B cell (primary cell): ENCODE measurements at regions not wholly inside any gene's neighbourhood (a gene's known extent, or its start where the extent isn't known, plus 50 kb on each side); places are given as distances from the start of the nearest gene placed in this dataset.

Experiments
- ATAC-seq: fragments of 200-7000 bp; cut with Tn5 transposase; one replicate; pipeline ENCODE4 v1.10.0; 2021; ENCODE audit warnings: low read depth, mild to moderate bottlenecking, moderate number of reproducible peaks, moderate library complexity
- CTCF ChIA-PET: fragments of 350-600 bp; sonication (Branson Sonifier 250); formaldehyde crosslinking; loops from one replicate; lab custom pipeline; 2021; ENCODE audit warnings: antibody characterized with exemption, inconsistent platforms; lab: Charles Lee
- POLR2A ChIA-PET: fragments of 350-600 bp; sonication (Branson Sonifier 250); formaldehyde crosslinking; loops from one replicate; lab custom pipeline; 2021; ENCODE audit warnings: antibody characterized with exemption; lab: Charles Lee
- DNase-seq: peaks from one replicate; pipeline ENCODE4 v3.0.0; 2013
- H2AFZ ChIP-seq: 2 replicates; pipeline ENCODE4 v1.6.1; 2012; ENCODE audit warnings: mild to moderate bottlenecking, low read depth, low read length; ENCODE audit not compliant: insufficient read depth, poor library complexity, severe bottlenecking
- H3K27ac ChIP-seq, 2 donors: 1 replicate in 1 of 2; 2 replicates in 1 of 2; pipeline ENCODE4 v1.5.1; 2012 to 2013; ENCODE audit warnings: low read length in 2 of 2, mild to moderate bottlenecking in 2 of 2, moderate library complexity in 1 of 2
- H3K27me3 ChIP-seq, 4 experiments: fragments of 200-600 bp in 1 of 4; sonication (generic) in 1 of 4; replicated peaks in 1 of 4; 1 replicate in 2 of 4; 2 replicates in 2 of 4; pipeline versions ENCODE4 v1.6.1 to v1.7.0; 2013 to 2016; ENCODE audit warnings: low read length in 3 of 4, mild to moderate bottlenecking in 2 of 4, mixed read lengths in 1 of 4, moderate library complexity in 1 of 4; ENCODE audit not compliant: insufficient read depth in 4 of 4, control insufficient read depth in 3 of 4; ENCODE audit errors: control extremely low read depth in 1 of 4
- H3K36me3 ChIP-seq, 2 experiments: replicated peaks in 1 of 2; 1 replicate in 1 of 2; 2 replicates in 1 of 2; pipeline versions ENCODE4 v1.6.1 to v1.7.1; 2013; ENCODE audit warnings: low read length in 1 of 2; ENCODE audit not compliant: insufficient read depth in 2 of 2, control insufficient read depth in 1 of 2; ENCODE audit errors: control extremely low read depth in 1 of 2, extremely low read depth in 1 of 2
- H3K4me1 ChIP-seq, 2 donors: fragments of 200-600 bp in 1 of 2; sonication (generic) in 1 of 2; 1 replicate in 1 of 2; 2 replicates in 1 of 2; pipeline versions ENCODE4 v1.5.1 to v1.6.1; 2013 to 2017; ENCODE audit warnings: low read length in 2 of 2; ENCODE audit not compliant: control insufficient read depth in 2 of 2, insufficient read depth in 2 of 2
- H3K4me2 ChIP-seq: replicated peaks from 2 replicates; pipeline ENCODE3; 2012; ENCODE audit warnings: mild to moderate bottlenecking, low read depth, low read length; ENCODE audit not compliant: poor library complexity, severe bottlenecking
- H3K4me3 ChIP-seq, 5 experiments: fragments of 200-600 bp in 1 of 5; sonication (generic) in 1 of 5; 1 replicate in 3 of 5; 2 replicates in 2 of 5; pipeline versions ENCODE4 v1.5.1 to v1.7.0; 2011 to 2016; ENCODE audit warnings: low read length in 4 of 5, mild to moderate bottlenecking in 4 of 5, low read depth in 2 of 5, control low read depth in 1 of 5, moderate library complexity in 1 of 5; ENCODE audit not compliant: insufficient read depth in 1 of 5; ENCODE audit errors: control extremely low read depth in 1 of 5, extremely low read depth in 1 of 5
- H3K79me2 ChIP-seq: fragments of 200-600 bp; sonication (generic); one replicate; pipeline ENCODE4 v1.6.0; 2016; ENCODE audit warnings: low read length; ENCODE audit not compliant: control insufficient read depth, insufficient read depth
- H3K9ac ChIP-seq: fragments of 200-600 bp; sonication (generic); 2 replicates; pipeline ENCODE4 v1.6.1; 2017; ENCODE audit warnings: mild to moderate bottlenecking, low read length, moderate library complexity
- H3K9me3 ChIP-seq, 3 donors: one replicate each; pipeline versions ENCODE4 v1.6.1 to v1.7.1; 2013; ENCODE audit warnings: low read length in 2 of 3; ENCODE audit not compliant: control insufficient read depth in 2 of 3, insufficient read depth in 1 of 3; ENCODE audit errors: control extremely low read depth in 1 of 3
- H4K20me1 ChIP-seq: 2 replicates; pipeline ENCODE4 v1.6.0; 2012; ENCODE audit warnings: mild to moderate bottlenecking, low read length; ENCODE audit not compliant: insufficient read depth, control insufficient read depth, poor library complexity, severe bottlenecking
- H3K27ac Mint-ChIP-seq: one replicate; pipeline ENCODE4 v1.8.0; 2021; ENCODE audit warnings: mixed read lengths
- H3K27me3 Mint-ChIP-seq: one replicate; pipeline ENCODE4 v1.8.0; 2021; ENCODE audit warnings: mixed read lengths
- H3K4me1 Mint-ChIP-seq: one replicate; pipeline ENCODE4 v1.8.0; 2021; ENCODE audit warnings: mixed read lengths
- H3K4me3 Mint-ChIP-seq: one replicate; pipeline ENCODE4 v1.8.0; 2021; ENCODE audit warnings: mixed read lengths
- H3K9me3 Mint-ChIP-seq: one replicate; pipeline ENCODE4 v1.8.0; 2022; ENCODE audit warnings: mixed read lengths; ENCODE audit not compliant: insufficient read depth
- CTCF ChIP-seq: fragments of 200-600 bp; IDR thresholded peaks from one replicate; pipeline ENCODE4 v1.8.0; 2022; ENCODE audit warnings: antibody characterized with exemption, mild to moderate bottlenecking
- EZH2 ChIP-seq: IDR thresholded peaks from 2 replicates; pipeline ENCODE4 v1.6.1; 2012; ENCODE audit warnings: borderline replicate concordance, low read depth, mild to moderate bottlenecking, moderate library complexity, low read length; ENCODE audit not compliant: insufficient read depth, poor library complexity, severe bottlenecking
- WGBS: methylation state at CpG from one replicate; pipeline ENCODE4 v1.1.5; 2013; ENCODE audit warnings: missing lambda C conversion rate; ENCODE audit not compliant: insufficient coverage; 5-methylcytosine and 5-hydroxymethylcytosine counted together
- intact Hi-C: fragments of 100-400 bp; cut with micrococcal nuclease; formaldehyde crosslinking; loops from one replicate; pipeline ENCODE4 v1.10.0; 2022

GRCh38 chr14:94998110-94998509, 159.2 kb downstream of the DICER1 start:
- no CpG with 5 or more reads among the region's 2 CpGs for WGBS
- Histone ChIP-seq H3K27ac (no peak overlapping the region), H3K4me1 (no peaks in the 10 kb centered on the region), H3K36me3 (no peaks in the 10 kb centered on the region), H3K79me2 (no peaks in the 10 kb centered on the region), H3K27me3 (peaks cover 0 to 12% (median 5%) of the 10 kb centered on the region in 4 experiments), H2AFZ (no peak overlapping the region), H3K4me3 (no peak overlapping the region), H4K20me1 (no peaks in the 10 kb centered on the region), H3K9ac (no peak overlapping the region), H3K4me2 (no peak overlapping the region), H3K9me3 (peaks cover 0 to 1% (median 0%) of the 10 kb centered on the region in 3 donors)
- Mint-ChIP-seq H3K9me3 (no peaks in the 10 kb centered on the region), H3K4me1 (no peaks in the 10 kb centered on the region), H3K4me3 (no peak overlapping the region), H3K27ac (no peak overlapping the region), H3K27me3 (peaks cover 41% of the 10 kb centered on the region)
- no peak for DNase-seq
- CTCF ChIA-PET = no interaction called here
- POLR2A ChIA-PET = no interaction called here
- ATAC-seq = no peak
- intact Hi-C loops = no loop called here
- TF ChIP-seq CTCF = no peak
- no peak for TF ChIP-seq EZH2

- H3K27ac Mint-ChIP-seq = no peak overlapping the region
- Histone ChIP-seq H3K4me3 (no peak overlapping the region), H3K27ac (no peak overlapping the region), H3K9me3 (no peaks in the 10 kb centered on the region), H3K36me3 (no peaks in the 10 kb centered on the region), H3K4me1 (no peaks in the 10 kb centered on the region), H3K9ac (no peak overlapping the region), H3K27me3 (peaks cover 0 to 15% (median 5%) of the 10 kb centered on the region in 4 experiments), H4K20me1 (no peaks in the 10 kb centered on the region), H2AFZ (no peak overlapping the region), H3K4me2 (no peak overlapping the region), H3K79me2 (no peaks in the 10 kb centered on the region)
- CTCF ChIA-PET = no interaction called here
- ATAC-seq (no peak), DNase-seq (no peak)
- no peak overlapping the region for H3K4me3 Mint-ChIP-seq
- POLR2A ChIA-PET = no interaction called here
- H3K27me3 Mint-ChIP-seq = peaks cover 45% of the 10 kb centered on the region
- WGBS = 98% methylated on average over 7 of the region's 10 CpGs
- TF ChIP-seq CTCF (no peak), EZH2 (no peak)
- H3K4me1 Mint-ChIP-seq = no peaks in the 10 kb centered on the region
- H3K9me3 Mint-ChIP-seq = peaks cover 3% of the 10 kb centered on the region
- intact Hi-C loops = no loop called here
These were observed 161.8 kb downstream of the DICER1 start for GRCh38 chr14:94995551-94995950.
